Activated naive CD8-positive, alpha-beta T cell treated with anti-CD3 and anti-CD28 coated beads, Interleukin-2, amount 50 U/mL, for 24 hours (primary cell): ENCODE measurements at regions not wholly inside any gene's neighbourhood (a gene's known extent, or its start where the extent isn't known, plus 50 kb on each side); places are given as distances from the start of the nearest gene placed in this dataset.
"Not testable (repeated sequence)": the region's sequence is repeated elsewhere in the genome, so short reads cannot be mapped to it uniquely, and the experiment has no call there.

Experiments used
- ATAC-seq: fragments of 150-1000 bp; cut with Tn5 transposase; one replicate; pipeline ENCODE4 v1.10.0; 2021
- DNase-seq: peaks from one replicate; pipeline ENCODE4 v3.0.0; 2021
- H3K27ac Mint-ChIP-seq: one replicate; pipeline ENCODE4 v1.8.0; 2021; ENCODE audit warnings: mild to moderate bottlenecking, mixed read lengths
- H3K27me3 Mint-ChIP-seq: one replicate; pipeline ENCODE4 v1.8.0; 2021; ENCODE audit warnings: mixed read lengths
- H3K36me3 Mint-ChIP-seq: one replicate; pipeline ENCODE4 v1.8.0; 2021; ENCODE audit warnings: low read depth, mixed read lengths
- H3K4me1 Mint-ChIP-seq: one replicate; pipeline ENCODE4 v1.8.0; 2021; ENCODE audit warnings: mixed read lengths
- H3K4me3 Mint-ChIP-seq: one replicate; pipeline ENCODE4 v1.8.0; 2021; ENCODE audit warnings: mild to moderate bottlenecking, moderate library complexity, mixed read lengths
- H3K9me3 Mint-ChIP-seq: one replicate; pipeline ENCODE4 v1.8.0; 2021; ENCODE audit warnings: mixed read lengths

- no peak for DNase-seq
- Mint-ChIP-seq H3K9me3 (peaks cover 3% of the 10 kb centered on the region), H3K27ac (no peak overlapping the region), H3K4me1 (no peaks in the 10 kb centered on the region), H3K27me3 (no peaks in the 10 kb centered on the region), H3K36me3 (no peaks in the 10 kb centered on the region), H3K4me3 (no peak overlapping the region)
- no peak for ATAC-seq
These were observed 639.5 kb upstream of the GOT2 start for GRCh38 chr16:59373632-59374031.

- no peak for ATAC-seq
- H3K4me3 Mint-ChIP-seq: no peak overlapping the region
- H3K36me3 Mint-ChIP-seq: no peaks in the 10 kb centered on the region
These were observed 636.6 kb upstream of the GOT2 start for GRCh38 chr16:59370717-59371116.

GRCh38 chr16:59369523-59369922 lies 635.4 kb upstream of the GOT2 start:
- H3K4me1 Mint-ChIP-seq: no peaks in the 10 kb centered on the region
- no peak for DNase-seq
- no peaks in the 10 kb centered on the region for H3K36me3 Mint-ChIP-seq
- ATAC-seq: no peak
- H3K27me3 Mint-ChIP-seq: no peaks in the 10 kb centered on the region
- no peak overlapping the region for H3K4me3 Mint-ChIP-seq
- peaks cover 4% of the 10 kb centered on the region for H3K9me3 Mint-ChIP-seq
- H3K27ac Mint-ChIP-seq: no peak overlapping the region

More at GRCh38 chr16:59370717-59371116, 636.6 kb upstream of the GOT2 start:
- Mint-ChIP-seq H3K4me1 (no peaks in the 10 kb centered on the region), H3K27me3 (no peaks in the 10 kb centered on the region), H3K9me3 (peaks cover 4% of the 10 kb centered on the region), H3K27ac (no peak overlapping the region)
- DNase-seq: no peak

GRCh38 chr16:59368586-59368985 lies 634.5 kb upstream of the GOT2 start:
- ATAC-seq (no peak), DNase-seq (no peak)
- no peaks in the 10 kb centered on the region for H3K36me3 Mint-ChIP-seq
- H3K27ac Mint-ChIP-seq: no peak overlapping the region
- peaks cover 4% of the 10 kb centered on the region for H3K9me3 Mint-ChIP-seq
- no peaks in the 10 kb centered on the region for H3K27me3 Mint-ChIP-seq
- no peaks in the 10 kb centered on the region for H3K4me1 Mint-ChIP-seq
- no peak overlapping the region for H3K4me3 Mint-ChIP-seq

- no peak overlapping the region for H3K27ac Mint-ChIP-seq
- peaks cover 3% of the 10 kb centered on the region for H3K9me3 Mint-ChIP-seq
- no peak for DNase-seq
- no peaks in the 10 kb centered on the region for H3K4me1 Mint-ChIP-seq
- H3K4me3 Mint-ChIP-seq: no peak overlapping the region
- no peak for ATAC-seq
- peaks cover 1% of the 10 kb centered on the region for H3K36me3 Mint-ChIP-seq
- H3K27me3 Mint-ChIP-seq: no peaks in the 10 kb centered on the region
These were observed 622.6 kb upstream of the GOT2 start for GRCh38 chr16:59356709-59357108.

DNA sequence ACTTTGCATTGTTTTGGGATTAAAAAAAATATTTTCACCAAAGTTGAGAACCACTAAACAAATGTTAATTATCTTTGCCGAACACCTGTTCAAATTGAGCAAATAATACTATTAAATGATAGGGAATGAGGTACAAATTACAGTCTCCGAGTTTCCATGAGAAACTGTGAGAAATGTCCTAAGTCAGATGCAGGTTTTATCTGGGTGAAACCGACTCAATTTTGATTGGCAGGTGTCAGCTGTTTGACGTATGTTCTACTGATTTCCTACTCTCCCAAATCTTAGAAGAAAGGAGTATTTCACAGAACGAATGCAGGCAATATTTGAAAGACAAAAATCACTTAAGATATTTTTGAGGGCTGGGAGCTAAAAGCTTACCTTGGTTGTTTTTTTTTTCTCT lies 622.0 kb upstream of the GOT2 start:
- H3K9me3 Mint-ChIP-seq: peaks cover 3% of the 10 kb centered on the region
- DNase-seq (no peak), ATAC-seq (no peak)
- H3K27me3 Mint-ChIP-seq: no peaks in the 10 kb centered on the region
- no peak overlapping the region for H3K4me3 Mint-ChIP-seq
- H3K27ac Mint-ChIP-seq: no peak overlapping the region
- H3K36me3 Mint-ChIP-seq: peaks cover 1% of the 10 kb centered on the region
- no peaks in the 10 kb centered on the region for H3K4me1 Mint-ChIP-seq

- Mint-ChIP-seq H3K27ac (no peak overlapping the region), H3K4me3 (no peak overlapping the region), H3K4me1 (no peaks in the 10 kb centered on the region), H3K36me3 (peaks cover 1% of the 10 kb centered on the region), H3K27me3 (no peaks in the 10 kb centered on the region), H3K9me3 (peaks cover 3% of the 10 kb centered on the region)
- no peak for DNase-seq
- ATAC-seq: no peak
These were observed 621.6 kb upstream of the GOT2 start for GRCh38 chr16:59355704-59356103.

GRCh38 chr16:59351305-59351903 lies 617.3 kb upstream of the GOT2 start:
- no peak for DNase-seq
- Mint-ChIP-seq H3K4me1 (no peaks in the 10 kb centered on the region), H3K27ac (no peak overlapping the region), H3K36me3 (peaks cover 1% of the 10 kb centered on the region), H3K9me3 (peaks cover 3% of the 10 kb centered on the region), H3K4me3 (no peak overlapping the region), H3K27me3 (no peaks in the 10 kb centered on the region)
- no peak for ATAC-seq

DNA sequence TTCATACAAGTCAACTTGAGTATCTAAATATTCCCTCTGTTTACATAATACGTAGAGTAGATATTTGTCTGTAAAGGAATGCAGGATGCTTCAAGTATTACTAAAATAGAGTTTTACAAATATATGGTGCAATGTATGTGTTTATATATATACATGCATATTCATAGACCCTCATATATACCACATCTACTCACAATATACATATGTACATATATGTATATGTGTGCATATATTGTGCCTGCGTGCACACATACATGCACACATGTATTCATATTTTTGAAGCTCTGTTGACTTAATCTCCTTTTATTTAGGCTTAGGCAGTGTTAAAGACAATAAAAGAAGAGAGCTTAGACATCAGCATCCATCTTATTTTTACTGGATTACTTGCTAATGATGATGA lies 616.6 kb upstream of the GOT2 start:
- no peak overlapping the region for H3K4me3 Mint-ChIP-seq
- ATAC-seq (no peak), DNase-seq (no peak)
- H3K36me3 Mint-ChIP-seq: peaks cover 1% of the 10 kb centered on the region
- H3K27ac Mint-ChIP-seq: no peak overlapping the region
- H3K9me3 Mint-ChIP-seq: peaks cover 3% of the 10 kb centered on the region
- H3K4me1 Mint-ChIP-seq: no peaks in the 10 kb centered on the region
- H3K27me3 Mint-ChIP-seq: no peaks in the 10 kb centered on the region

- H3K36me3 Mint-ChIP-seq: no peaks in the 10 kb centered on the region
- no peak overlapping the region for H3K4me3 Mint-ChIP-seq
- H3K9me3 Mint-ChIP-seq: peaks cover 6% of the 10 kb centered on the region
- no peak for ATAC-seq
- H3K27ac Mint-ChIP-seq: no peak overlapping the region
- DNase-seq: no peak
- no peaks in the 10 kb centered on the region for H3K27me3 Mint-ChIP-seq
- no peaks in the 10 kb centered on the region for H3K4me1 Mint-ChIP-seq
These were observed 608.6 kb upstream of the GOT2 start for GRCh38 chr16:59342669-59343068.

DNA sequence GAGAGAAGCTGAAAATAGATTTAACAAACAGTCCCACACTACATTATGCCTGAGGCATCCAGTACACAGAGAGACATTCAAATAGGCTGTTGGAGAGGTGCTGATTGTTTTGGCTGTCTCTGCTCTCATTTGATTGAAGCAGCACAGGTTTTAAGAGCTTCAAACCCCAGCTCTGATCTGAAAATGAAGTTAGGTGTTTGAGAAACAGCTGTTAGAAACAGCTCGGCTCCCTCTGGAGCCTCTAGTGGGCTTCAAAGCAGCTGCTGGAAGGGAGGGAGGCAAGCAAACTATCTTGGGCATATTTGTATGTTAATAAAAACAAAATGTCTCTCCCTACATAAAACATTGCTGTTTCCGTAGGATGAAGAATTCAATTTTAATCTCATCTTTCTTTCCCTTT lies 607.3 kb upstream of the GOT2 start:
- Mint-ChIP-seq H3K4me3 (no peak overlapping the region), H3K9me3 (peaks cover 6% of the 10 kb centered on the region), H3K27me3 (no peaks in the 10 kb centered on the region), H3K4me1 (no peaks in the 10 kb centered on the region), H3K36me3 (no peaks in the 10 kb centered on the region), H3K27ac (no peak overlapping the region)
- ATAC-seq: no peak
- no peak for DNase-seq

DNA sequence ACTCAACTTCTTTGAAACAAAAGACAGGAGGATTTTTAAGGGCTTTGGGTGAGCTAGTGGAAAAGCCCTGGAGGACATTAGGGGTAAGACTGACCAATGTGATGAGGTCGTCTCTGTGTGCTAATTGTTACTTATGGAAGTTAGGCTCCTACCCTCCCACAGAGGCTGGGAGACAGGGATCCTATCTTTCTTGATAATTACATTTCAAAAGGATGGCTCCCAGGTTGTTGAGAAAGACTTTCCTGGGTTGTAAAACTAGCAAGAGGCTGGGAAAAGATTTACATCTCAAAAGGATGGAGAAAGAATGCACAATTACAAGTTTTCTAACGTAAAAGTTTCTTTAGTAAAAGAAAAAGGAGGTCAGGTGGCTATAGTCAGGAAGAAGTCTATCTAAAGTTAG lies 605.8 kb upstream of the GOT2 start:
- Mint-ChIP-seq H3K9me3 (peaks cover 3% of the 10 kb centered on the region), H3K27ac (no peak overlapping the region), H3K4me1 (no peaks in the 10 kb centered on the region), H3K4me3 (no peak overlapping the region), H3K36me3 (no peaks in the 10 kb centered on the region), H3K27me3 (no peaks in the 10 kb centered on the region)
- no peak for DNase-seq
- ATAC-seq: no peak

DNA sequence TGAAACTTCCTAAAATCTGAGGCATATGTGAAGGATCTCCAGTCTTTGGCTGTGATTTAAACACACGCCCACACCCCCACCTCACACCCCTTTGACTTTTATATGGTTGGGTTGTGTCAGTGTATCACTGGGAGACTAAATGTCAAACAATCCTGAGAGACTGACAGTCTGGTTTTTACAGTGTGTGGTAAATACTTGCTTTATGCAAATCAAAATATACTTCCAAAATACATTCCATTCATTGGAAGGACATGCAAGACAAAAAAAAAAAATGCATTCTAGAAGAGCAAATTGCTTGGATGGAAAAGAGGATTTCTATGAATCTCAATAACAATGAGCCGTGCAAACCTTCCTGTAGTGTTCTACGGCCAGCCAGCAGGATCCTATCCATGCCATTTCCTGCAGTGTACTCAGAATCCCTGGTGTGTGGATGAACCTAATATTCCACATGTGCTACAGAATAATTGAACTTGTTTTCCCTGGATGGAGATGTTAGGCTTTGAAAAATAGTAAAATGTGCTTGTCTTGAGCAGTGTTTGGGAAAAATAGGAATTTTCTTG lies 602.1 kb upstream of the GOT2 start:
- Mint-ChIP-seq H3K36me3 (no peaks in the 10 kb centered on the region), H3K27ac (no peak overlapping the region), H3K4me3 (no peak overlapping the region), H3K27me3 (no peaks in the 10 kb centered on the region), H3K9me3 (peaks cover 14% of the 10 kb centered on the region), H3K4me1 (no peaks in the 10 kb centered on the region)
- ATAC-seq (no peak), DNase-seq (no peak)

DNA sequence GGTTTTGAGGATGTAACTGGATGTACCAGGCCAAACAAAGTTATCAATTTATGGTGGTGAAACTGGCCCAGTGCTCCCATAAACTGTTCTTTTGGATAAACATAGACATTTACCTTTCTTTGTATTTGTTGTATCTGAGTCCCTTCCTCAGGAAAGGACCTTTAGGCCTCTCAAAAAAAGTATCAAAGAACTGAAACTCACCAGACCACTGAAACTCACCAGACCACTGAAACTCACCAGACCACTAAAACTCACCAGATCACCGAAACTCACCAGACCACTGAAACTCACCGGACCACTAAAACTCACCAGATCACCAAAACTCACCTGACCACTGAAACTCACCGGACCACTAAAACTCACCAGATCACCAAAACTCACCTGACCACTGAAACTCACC lies 597.6 kb upstream of the GOT2 start:
- H3K27me3 Mint-ChIP-seq, H3K36me3 Mint-ChIP-seq, H3K4me3 Mint-ChIP-seq, H3K27ac Mint-ChIP-seq, DNase-seq, H3K4me1 Mint-ChIP-seq, ATAC-seq: not testable (repeated sequence)
- H3K9me3 Mint-ChIP-seq: peaks cover 22% of the 10 kb centered on the region

GRCh38 chr16:59330019-59330670 lies 596.0 kb upstream of the GOT2 start:
- no peak overlapping the region for H3K4me3 Mint-ChIP-seq
- H3K27me3 Mint-ChIP-seq: no peaks in the 10 kb centered on the region
- no peaks in the 10 kb centered on the region for H3K4me1 Mint-ChIP-seq
- no peak for ATAC-seq
- DNase-seq: no peak
- no peak overlapping the region for H3K27ac Mint-ChIP-seq
- H3K36me3 Mint-ChIP-seq: no peaks in the 10 kb centered on the region
- H3K9me3 Mint-ChIP-seq: peaks cover 22% of the 10 kb centered on the region
